Peyer's patch (tissue), 4 donors: ENCODE measurements at regions not wholly inside any gene's neighbourhood (a gene's known extent, or its start where the extent isn't known, plus 50 kb on each side); places are given as distances from the start of the nearest gene placed in this dataset.

Experiments used
- CTCF ChIP-seq, 6 experiments: fragments of 450-650 bp in 4 of 6; fragments of 200-600 bp in 2 of 6; sonication (generic) in 1 of 6; IDR thresholded peaks; one replicate each; pipeline ENCODE4 v1.5.1; 2017 to 2019; ENCODE audit warnings: antibody characterized with exemption in 6 of 6, mild to moderate bottlenecking in 3 of 6, moderate library complexity in 1 of 6
- POLR2A ChIP-seq, 2 donors: fragments of 450-650 bp; IDR thresholded peaks; one replicate each; pipeline ENCODE4 v1.5.1; 2017; ENCODE audit warnings: antibody characterized with exemption in 2 of 2, mild to moderate bottlenecking in 2 of 2, moderate library complexity in 2 of 2

- TF ChIP-seq CTCF (IDR thresholded peaks at IDR 0.05), result no peak
- TF ChIP-seq POLR2A (IDR thresholded peaks at IDR 0.05), result no peak
These were observed 145.6 kb downstream of the BAMBI start for GRCh38 chr10:28822719-28823464.
